ENCODE measurements at regions not wholly inside any gene's neighbourhood (a gene's known extent, or its start where the extent isn't known, plus 50 kb on each side); places are given as distances from the start of the nearest gene placed in this dataset.

GRCh38 chr1:108066808-108067207, 101.8 kb upstream of the VAV3 start:
- H3K9me3 Mint-ChIP-seq: peaks cover under 1 to 4% of the 10 kb centered on the region in 2 experiments; a peak in 4 of 5 replicates
- no peaks in the 10 kb centered on the region for H3K27me3 ChIP-seq (ENCODE audit: insufficient read depth, low read length)
- WGBS (ENCODE audit: extremely low coverage, insufficient read length, low lambda C conversion rate): no CpG with 5 or more reads among the region's 1 CpG
- H2BK5ac ChIP-seq (ENCODE audit: insufficient read length, low read length): no peak overlapping the region
- H3K27ac ChIP-seq (ENCODE audit: insufficient read length, low read depth, low read length): no peak overlapping the region
- no peaks in the 10 kb centered on the region for H3K4me1 Mint-ChIP-seq
- peaks cover 0 to 3% (median 0%) of the 10 kb centered on the region in 3 experiments; a peak in 1 of 7 replicates for H3K36me3 Mint-ChIP-seq (ENCODE audit: insufficient read depth in 1 of 3, low read depth in 3 of 3)
- no peak overlapping the region for H3K9ac ChIP-seq (ENCODE audit: extremely low read depth, insufficient read length, low read length)
- no peak overlapping the region for H3K4ac ChIP-seq (ENCODE audit: low read depth, low read length)
- H2BK15ac ChIP-seq (ENCODE audit: low read depth, low read length): no peak overlapping the region
- H4K20me1 ChIP-seq (ENCODE audit: control insufficient read depth, insufficient read depth, insufficient read length): no peaks in the 10 kb centered on the region
- no peak overlapping the region for H3T11ph ChIP-seq (ENCODE audit: low read length)
- H3K14ac ChIP-seq (ENCODE audit: insufficient read depth, low read length): no peak overlapping the region
- no peaks in the 10 kb centered on the region for H3K9me3 ChIP-seq (ENCODE audit: control insufficient read depth, low read depth, low read length)
- no peak for TF ChIP-seq CTCF (conservative IDR thresholded peaks at IDR 0.05)
- no peak overlapping the region for H3K18ac ChIP-seq (ENCODE audit: insufficient read length, low read depth, low read length)
- no peaks in the 10 kb centered on the region for H3K79me1 ChIP-seq (ENCODE audit: insufficient read depth, low read depth, low read length, poor library complexity, severe bottlenecking)
- no peak overlapping the region for H2BK12ac ChIP-seq (ENCODE audit: insufficient read length, low read depth, low read length)
- DNase-seq: no peak
- no peak overlapping the region for H2BK20ac ChIP-seq (ENCODE audit: low read depth, low read length, poor library complexity, severe bottlenecking)
- H2AK5ac ChIP-seq (ENCODE audit: insufficient read length, low read length): no peak overlapping the region
- no peak overlapping the region for H2AFZ ChIP-seq (ENCODE audit: low read length)
- H4K91ac ChIP-seq (ENCODE audit: insufficient read length, low read depth, low read length): no peak overlapping the region
- no peak overlapping the region for H3K4me2 ChIP-seq (ENCODE audit: insufficient read depth, insufficient read length, low read length)
- no peak overlapping the region for H3K23ac ChIP-seq (ENCODE audit: insufficient read length, low read depth, low read length)
- no peaks in the 10 kb centered on the region for H3K79me2 ChIP-seq (ENCODE audit: insufficient read depth, low read length)
- no peak overlapping the region for H4K8ac ChIP-seq (replicated peaks; ENCODE audit: insufficient read length, low read depth, low read length)
- no peak overlapping the region for H3K56ac ChIP-seq (ENCODE audit: insufficient read length, low read depth, low read length)
- H2BK120ac ChIP-seq (ENCODE audit: low read depth, low read length, poor library complexity, severe bottlenecking): no peak overlapping the region
- no peaks in the 10 kb centered on the region; the same call in 1 of the 2 replicates for H3K27me3 Mint-ChIP-seq (ENCODE audit: low read depth)
- H3K4me1 ChIP-seq (ENCODE audit: insufficient read depth, low read length): no peaks in the 10 kb centered on the region
- H3K4me3 Mint-ChIP-seq: no peak overlapping the region
- H3K27ac Mint-ChIP-seq: no peak overlapping the region
- H4K5ac ChIP-seq (ENCODE audit: insufficient read length, low read depth, low read length): no peak overlapping the region
- no peaks in the 10 kb centered on the region for H3K23me2 ChIP-seq (ENCODE audit: insufficient read length, low read depth, low read length, poor library complexity, severe bottlenecking)
